IMR-90 (cell line): ENCODE measurements at regions not wholly inside any gene's neighbourhood (a gene's known extent, or its start where the extent isn't known, plus 50 kb on each side); places are given as distances from the start of the nearest gene placed in this dataset.

Source experiments
- ATAC-seq: fragments of 200-7000 bp; cut with Tn5 transposase; 2 replicates; pipeline ENCODE4 v1.9.1; 2020; ENCODE audit warnings: low read depth, mild to moderate bottlenecking, moderate library complexity
- BruUV-seq: library from RNA; stranded (reverse); fragments of 400-500 nt; replicated peaks from 2 replicates; lab custom pipeline; 2021; lab: Mats Ljungman, UMichigan
- CTCF ChIA-PET: fragments of 300-600 bp; formaldehyde crosslinking; extraction: SDS; loops from one replicate; lab custom pipeline; 2021; ENCODE audit warnings: antibody characterized with exemption; lab: Yijun Ruan, JAX
- POLR2A ChIA-PET: fragments of 300-600 bp; sonication (Branson Sonifier 250); formaldehyde crosslinking; loops from one replicate; lab custom pipeline; 2022; ENCODE audit warnings: antibody characterized with exemption; ENCODE audit not compliant: unreplicated experiment; lab: Charles Lee
- DNase-seq: peaks from one replicate; pipeline ENCODE4 v3.0.0; 2013
- H2AFZ ChIP-seq: replicated peaks from 2 replicates; pipeline ENCODE3; 2013; ENCODE audit warnings: low read length, mild to moderate bottlenecking; ENCODE audit not compliant: poor library complexity
- H2AK5ac ChIP-seq: 2 replicates; pipeline ENCODE4 v1.6.1; 2013; ENCODE audit warnings: low read depth, low read length, inconsistent platforms
- H2AK9ac ChIP-seq: replicated peaks from 2 replicates; pipeline ENCODE3; 2013; ENCODE audit warnings: mild to moderate bottlenecking, low read depth, low read length, moderate library complexity; ENCODE audit not compliant: poor library complexity
- H2BK120ac ChIP-seq: 2 replicates; pipeline ENCODE4 v1.6.1; 2013; ENCODE audit warnings: low read depth, low read length, inconsistent platforms
- H2BK15ac ChIP-seq: 3 replicates; pipeline ENCODE4 v1.6.1; 2013; ENCODE audit warnings: low read depth, low read length, inconsistent platforms
- H2BK20ac ChIP-seq: 2 replicates; pipeline ENCODE4 v1.6.1; 2013; ENCODE audit warnings: low read depth, mild to moderate bottlenecking, inconsistent platforms, low read length, moderate library complexity
- H2BK5ac ChIP-seq: 2 replicates; pipeline ENCODE4 v1.6.1; 2013; ENCODE audit warnings: mild to moderate bottlenecking, low read depth, low read length, inconsistent platforms; ENCODE audit not compliant: poor library complexity, severe bottlenecking
- H3K14ac ChIP-seq: replicated peaks from 2 replicates; pipeline ENCODE4 v1.6.1; 2013; ENCODE audit warnings: low read depth, low read length, inconsistent platforms
- H3K18ac ChIP-seq: 2 replicates; pipeline ENCODE4 v1.6.1; 2013; ENCODE audit warnings: low read depth, low read length, control low read depth
- H3K23ac ChIP-seq: 2 replicates; pipeline ENCODE4 v1.6.1; 2013; ENCODE audit warnings: low read depth, low read length, inconsistent platforms
- H3K27ac ChIP-seq: 2 replicates; pipeline ENCODE4 v1.5.1; 2013; ENCODE audit warnings: mild to moderate bottlenecking, control low read depth, low read length; ENCODE audit not compliant: insufficient read depth
- H3K27me3 ChIP-seq: 2 replicates; pipeline ENCODE4 v1.6.1; 2013; ENCODE audit warnings: low read length; ENCODE audit not compliant: control insufficient read depth, insufficient read depth
- H3K36me3 ChIP-seq: 2 replicates; pipeline ENCODE4 v1.6.1; 2013; ENCODE audit warnings: low read length, mixed read lengths; ENCODE audit not compliant: control insufficient read depth, insufficient read depth
- H3K4ac ChIP-seq: 2 replicates; pipeline ENCODE4 v1.6.1; 2013; ENCODE audit warnings: low read depth, low read length, inconsistent platforms
- H3K4me1 ChIP-seq: 2 replicates; pipeline ENCODE4 v1.6.1; 2013; ENCODE audit warnings: low read length, mixed read lengths; ENCODE audit not compliant: control insufficient read depth, insufficient read depth
- H3K4me2 ChIP-seq: 2 replicates; pipeline ENCODE4 v1.6.1; 2013; ENCODE audit warnings: low read depth, mild to moderate bottlenecking, control low read depth, low read length, moderate library complexity
- H3K4me3 ChIP-seq: 2 replicates; pipeline ENCODE4 v1.5.1; 2013; ENCODE audit warnings: low read depth, mild to moderate bottlenecking, control low read depth, low read length, moderate library complexity; ENCODE audit not compliant: insufficient read depth
- H3K56ac ChIP-seq: 2 replicates; pipeline ENCODE4 v1.6.1; 2013; ENCODE audit warnings: low read length, inconsistent platforms; ENCODE audit not compliant: insufficient read depth; ENCODE audit errors: extremely low read depth
- H3K79me1 ChIP-seq, 2 experiments: 2 replicates each; pipeline ENCODE4 v1.6.1; 2013; ENCODE audit warnings: low read length in 2 of 2, inconsistent platforms in 1 of 2, low read depth in 1 of 2
- H3K9ac ChIP-seq: 2 replicates; pipeline ENCODE4 v1.6.1; 2013; ENCODE audit warnings: low read depth, low read length, control low read depth
- H3K9me1 ChIP-seq: 2 replicates; pipeline ENCODE4 v1.6.1; 2013; ENCODE audit warnings: low read length, inconsistent platforms; ENCODE audit not compliant: insufficient read depth
- H3K9me3 ChIP-seq: 2 replicates; pipeline ENCODE4 v1.6.1; 2013; ENCODE audit warnings: low read length; ENCODE audit not compliant: control insufficient read depth, insufficient read depth
- H4K20me1 ChIP-seq: 2 replicates; pipeline ENCODE4 v1.6.1; 2013; ENCODE audit warnings: low read length, inconsistent platforms; ENCODE audit not compliant: insufficient read depth
- H4K5ac ChIP-seq: 2 replicates; pipeline ENCODE4 v1.6.1; 2013; ENCODE audit warnings: mild to moderate bottlenecking, low read depth, low read length, control low read depth
- H4K8ac ChIP-seq, 2 experiments: 2 replicates each; pipeline ENCODE4 v1.6.1; 2013; ENCODE audit warnings: low read depth in 2 of 2, low read length in 2 of 2, control low read depth in 1 of 2, inconsistent platforms in 1 of 2
- H4K91ac ChIP-seq: 2 replicates; pipeline ENCODE4 v1.6.1; 2013; ENCODE audit warnings: low read depth, low read length, inconsistent platforms; ENCODE audit not compliant: insufficient read depth
- BHLHE40 ChIP-seq: fragments of 150-350 bp; IDR thresholded peaks from 2 replicates; pipeline ENCODE4 v1.6.1; 2016; ENCODE audit warnings: mild to moderate bottlenecking, low read depth, low read length
- CEBPB ChIP-seq: IDR thresholded peaks from 2 replicates; pipeline ENCODE4 v1.6.1; 2012; ENCODE audit warnings: low read depth, low read length, improper control_type of control experiment
- CHD1 ChIP-seq: IDR thresholded peaks from 2 replicates; pipeline ENCODE4 v1.6.1; 2012; ENCODE audit warnings: low read depth, low read length, improper control_type of control experiment
- CTCF ChIP-seq: conservative IDR thresholded peaks from 2 replicates; pipeline ENCODE4 v1.5.1; 2012; ENCODE audit warnings: mild to moderate bottlenecking, low read depth, low read length, improper control_type of control experiment
- ELK1 ChIP-seq: fragments of 150-350 bp; IDR thresholded peaks from 2 replicates; pipeline ENCODE4 v1.6.1; 2016; ENCODE audit warnings: low read depth, mild to moderate bottlenecking, low read length, moderate library complexity, borderline replicate concordance
- FOS ChIP-seq: fragments of 150-350 bp; IDR thresholded peaks from 2 replicates; pipeline ENCODE4 v1.6.1; 2016; ENCODE audit warnings: low read depth, low read length
- MAFK ChIP-seq: IDR thresholded peaks from 2 replicates; pipeline ENCODE4 v1.6.1; 2012; ENCODE audit warnings: low read depth, low read length, improper control_type of control experiment
- MAZ ChIP-seq: IDR thresholded peaks from 2 replicates; pipeline ENCODE4 v1.6.1; 2012; ENCODE audit warnings: low read depth, mild to moderate bottlenecking, low read length, improper control_type of control experiment, moderate library complexity, borderline replicate concordance
- MXI1 ChIP-seq: IDR thresholded peaks from 2 replicates; pipeline ENCODE4 v1.6.1; 2012; ENCODE audit warnings: low read depth, mild to moderate bottlenecking, low read length, moderate library complexity, borderline replicate concordance
- NFE2L2 ChIP-seq: fragments of 150-350 bp; IDR thresholded peaks from 2 replicates; pipeline ENCODE4 v1.6.1; 2016; ENCODE audit warnings: low read depth, mild to moderate bottlenecking, low read length
- POLR2A ChIP-seq: IDR thresholded peaks from 2 replicates; pipeline ENCODE4 v1.6.1; 2012; ENCODE audit warnings: mild to moderate bottlenecking, low read depth, low read length
- RAD21 ChIP-seq: IDR thresholded peaks from 2 replicates; pipeline ENCODE4 v1.6.1; 2012; ENCODE audit warnings: low read length, improper control_type of control experiment
- RFX5 ChIP-seq: IDR thresholded peaks from 2 replicates; pipeline ENCODE4 v1.8.0; 2012; ENCODE audit warnings: low read depth, mild to moderate bottlenecking, low read length, moderate library complexity
- SMC3 ChIP-seq: fragments of 150-350 bp; IDR thresholded peaks from 2 replicates; pipeline ENCODE4 v1.6.1; 2016; ENCODE audit warnings: low read depth, mild to moderate bottlenecking, antibody characterized with exemption, low read length, moderate library complexity
- USF2 ChIP-seq: fragments of 150-350 bp; IDR thresholded peaks from 2 replicates; pipeline ENCODE4 v1.6.1; 2017; ENCODE audit warnings: mild to moderate bottlenecking, antibody characterized with exemption, low read length, low read depth
- WGBS, 2 experiments: methylation state at CpG; one replicate each; pipeline versions ENCODE4 v1.1.5 to v1.1.7; 2013; ENCODE audit warnings: missing lambda C conversion rate in 2 of 2; ENCODE audit not compliant: insufficient read length in 1 of 2; ENCODE audit errors: extremely low coverage in 2 of 2; 5-methylcytosine and 5-hydroxymethylcytosine counted together
- dilution Hi-C: fragments of 300-500 bp; cut with HindIII; formaldehyde crosslinking; loops from one replicate; pipeline ENCODE4 v1.14.3; 2018; ENCODE audit warnings: low sequenced_read_pairs; ENCODE audit not compliant: unreplicated experiment
- in situ Hi-C: fragments of 300-500 bp; cut with MboI; formaldehyde crosslinking; loops from 3 replicates; pipeline ENCODE4 v1.14.3; 2019; ENCODE audit warnings: low sequenced_read_pairs, inconsistent platforms, mixed read lengths
- intact Hi-C: fragments of 100-400 bp; cut with micrococcal nuclease; formaldehyde crosslinking; loops from 2 replicates; pipeline ENCODE4 v1.10.0; 2022

GRCh38 chr2:85954590-85955458, 66.0 kb upstream of the ST3GAL5 start:
- Histone ChIP-seq H3K23ac (no peak overlapping the region), H2BK15ac (no peak overlapping the region), H3K9me3 (no peaks in the 10 kb centered on the region), H3K79me1 (no peaks in the 10 kb centered on the region; a peak in 1 of 4 replicates), H3K27me3 (peaks cover 26% of the 10 kb centered on the region), H4K20me1 (no peaks in the 10 kb centered on the region), H4K91ac (no peak overlapping the region), H3K4me1 (no peaks in the 10 kb centered on the region), H3K56ac (no peak overlapping the region), H3K18ac (no peak overlapping the region), H2AK5ac (0 out of 2 replicates have a peak overlapping the region, but pooled peaks have one; percentile 16), H2AFZ (peak overlapping the region; percentile 70), H3K14ac (no peak overlapping the region), H3K4me3 (no peak overlapping the region), H3K9me1 (peaks cover 4% of the 10 kb centered on the region; the same call in 1 of the 2 replicates), H3K27ac (no peak overlapping the region), H3K4ac (no peak overlapping the region), H4K5ac (no peak overlapping the region), H4K8ac (no peak overlapping the region), H3K4me2 (no peak overlapping the region), H3K36me3 (no peaks in the 10 kb centered on the region), H2BK5ac (no peak overlapping the region), H2BK20ac (no peak overlapping the region), H3K9ac (no peak overlapping the region), H2BK120ac (no peak overlapping the region), H2AK9ac (no peak overlapping the region)
- ChIA-PET POLR2A (no interaction called here), CTCF (no interaction called here)
- intact Hi-C loops (no loop called here), in situ Hi-C loops (no loop called here), dilution Hi-C loops (no loop called here)
- ATAC-seq (no peak), DNase-seq (no peak)
- 80% methylated on average over 1 of the region's 10 CpGs; no CpG with 5 or more reads in 1 of the 2 experiments for WGBS, 2 experiments
- BruUV-seq, result no TSS peak
- TF ChIP-seq SMC3, result no peak
- no peak for TF ChIP-seq POLR2A
- no peak for TF ChIP-seq ELK1
- no peak for TF ChIP-seq CEBPB
- no peak for TF ChIP-seq FOS
- TF ChIP-seq MAFK, result no peak
- no peak for TF ChIP-seq RFX5
- no peak for TF ChIP-seq USF2
- no peak for TF ChIP-seq MXI1
- no peak for TF ChIP-seq CHD1
- no peak for TF ChIP-seq CTCF
- TF ChIP-seq NFE2L2, result no peak
- no peak for TF ChIP-seq MAZ
- no peak for TF ChIP-seq RAD21
- TF ChIP-seq BHLHE40, result no peak
